HG03097 (cell line): ENCODE measurements at regions not wholly inside any gene's neighbourhood (a gene's known extent, or its start where the extent isn't known, plus 50 kb on each side); places are given as distances from the start of the nearest gene placed in this dataset.
"Not testable (repeated sequence)": the region's sequence is repeated elsewhere in the genome, so short reads cannot be mapped to it uniquely, and the experiment has no call there.

Experiments
- ATAC-seq: cut with Tn5 transposase; IDR thresholded peaks from one replicate; pipeline ENCODE4 v1.9.1; 2021; ENCODE audit not compliant: unreplicated experiment, low FRiP score

DNA sequence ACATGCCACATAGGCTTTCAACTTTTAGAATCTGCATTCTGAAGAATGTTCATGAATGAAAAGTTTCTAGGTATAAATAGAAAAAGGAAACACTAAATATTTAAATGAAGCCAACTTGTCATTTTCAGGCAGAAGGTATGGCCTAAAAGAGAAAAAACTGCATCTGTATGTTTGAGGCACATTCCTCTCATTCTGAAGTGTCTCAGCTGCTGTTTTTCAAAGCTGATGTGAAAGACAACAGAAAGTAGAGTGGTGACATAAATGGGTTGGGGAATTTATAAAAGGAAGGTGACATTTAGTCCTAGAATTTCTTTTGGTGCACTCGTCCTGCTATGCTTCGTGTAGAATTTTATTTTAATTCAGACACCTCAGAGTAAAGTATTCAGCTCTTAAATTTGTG lies 539.6 kb upstream of the SLITRK5 start:
- ATAC-seq = no peak

DNA sequence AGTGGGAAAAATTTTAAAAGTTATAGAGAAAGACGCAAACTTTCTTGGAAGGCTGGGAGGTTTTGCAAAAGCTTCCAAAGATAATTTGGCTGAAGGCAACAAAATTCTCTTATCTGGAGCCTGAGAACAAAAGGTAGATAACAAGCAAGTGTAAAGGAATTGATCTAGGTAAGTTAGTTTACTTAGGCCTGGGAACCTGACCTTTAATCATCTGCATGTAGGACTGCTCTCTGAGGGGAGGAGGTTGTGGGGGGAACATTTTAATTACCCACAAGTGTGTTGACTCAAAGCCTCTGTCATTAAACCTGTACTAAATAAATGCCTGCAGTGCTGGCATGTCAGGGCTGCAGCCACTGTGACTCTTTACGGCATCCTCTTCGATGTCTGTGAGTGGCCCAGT lies 532.3 kb upstream of the SLITRK5 start:
- ATAC-seq = no peak

- no peak for ATAC-seq
Observed at GRCh38 chr13:87147076-87147475, 524.1 kb upstream of the SLITRK5 start.

GRCh38 chr13:87153371-87153770 lies 517.8 kb upstream of the SLITRK5 start:
- no peak for ATAC-seq

DNA sequence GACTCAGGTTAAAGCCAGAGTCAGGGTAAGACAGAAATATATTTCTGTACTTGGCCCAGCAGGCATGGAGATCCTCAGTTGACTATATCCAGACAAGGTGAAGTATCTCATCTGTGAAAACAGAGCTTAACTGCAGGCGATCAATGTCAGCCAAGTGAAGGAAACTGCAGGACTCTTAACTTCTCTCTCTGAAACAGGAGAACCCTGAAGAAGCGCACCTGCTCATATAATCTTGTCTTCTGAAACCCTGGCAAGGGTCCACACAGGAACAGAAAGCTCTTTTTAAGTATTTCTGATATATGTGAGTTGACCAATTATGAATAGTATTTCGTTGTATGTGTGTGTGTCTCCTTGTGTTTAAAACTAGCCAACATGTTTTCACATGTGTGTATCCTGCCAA lies 504.8 kb upstream of the SLITRK5 start:
- ATAC-seq = no peak

DNA sequence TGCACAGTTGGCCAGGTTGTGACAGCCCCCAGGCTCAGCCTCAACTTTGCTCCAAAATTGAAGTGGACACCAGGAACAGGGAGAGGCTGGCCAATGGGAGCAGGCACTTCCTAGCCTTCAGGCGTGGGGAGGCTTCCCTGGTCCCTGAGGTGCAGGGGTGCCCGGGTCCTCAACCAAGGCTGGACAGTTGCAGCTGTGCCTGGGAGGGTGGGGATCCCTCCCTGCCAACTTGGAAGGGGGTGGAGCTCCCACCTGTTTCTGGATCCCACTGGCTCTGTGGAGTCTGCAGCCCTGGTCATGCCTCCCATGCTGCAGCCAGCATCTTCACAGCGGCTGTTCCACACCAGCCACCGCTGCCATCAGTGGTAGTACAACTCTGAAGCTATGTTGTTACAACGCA lies 502.8 kb upstream of the SLITRK5 start:
- ATAC-seq = no peak

DNA sequence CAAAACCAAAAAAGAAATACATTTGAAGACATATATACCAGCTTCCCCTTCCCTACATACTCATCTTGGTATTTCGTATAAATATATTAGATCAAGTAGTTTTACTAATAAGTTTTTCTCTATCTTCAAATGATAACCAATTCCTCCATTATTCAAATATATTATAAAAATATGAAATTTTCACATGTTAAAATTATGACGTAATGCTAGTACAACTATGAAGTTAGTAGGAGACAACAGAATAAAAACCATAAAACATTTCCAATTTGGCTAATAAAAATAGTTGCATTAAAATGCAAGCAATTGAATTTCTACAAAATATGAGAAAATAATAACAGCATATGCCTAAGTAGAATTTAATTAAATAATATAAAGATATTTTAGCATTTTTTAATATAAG lies 501.8 kb upstream of the SLITRK5 start:
- ATAC-seq = no peak

DNA sequence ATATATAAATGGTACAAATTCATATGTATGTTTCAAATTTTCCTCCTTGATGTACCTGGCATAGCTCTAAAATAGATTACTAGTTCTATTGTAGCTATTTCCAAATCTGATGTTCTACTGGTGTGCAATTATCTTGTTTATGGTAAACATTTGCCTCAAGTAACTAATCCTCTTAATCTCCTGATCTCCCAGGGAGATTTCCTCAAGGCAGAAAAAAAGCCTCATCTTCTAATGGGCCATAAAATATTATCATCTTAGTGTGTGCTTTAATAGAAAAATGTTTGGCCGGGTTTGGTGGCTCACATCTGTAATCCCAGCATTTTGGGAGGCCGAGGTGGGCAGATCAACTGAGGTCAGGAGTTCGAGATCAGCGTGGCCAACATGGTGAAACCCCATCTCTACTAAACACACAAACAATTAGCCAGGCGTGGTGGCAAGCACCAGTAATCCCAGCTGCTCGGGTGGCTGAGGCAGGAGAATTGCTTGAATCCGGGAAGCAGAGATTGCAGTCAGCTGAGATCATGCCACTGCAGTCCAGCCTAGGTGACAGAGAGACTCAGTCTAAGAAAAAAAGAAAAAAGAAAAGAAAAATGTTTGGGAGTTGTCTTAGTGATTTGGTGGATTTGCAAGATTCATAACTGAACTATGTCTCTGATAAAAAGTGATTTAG lies 498.9 kb upstream of the SLITRK5 start:
- no peak for ATAC-seq

GRCh38 chr13:87185138-87185537 lies 486.0 kb upstream of the SLITRK5 start:
- not testable (repeated sequence) for ATAC-seq

- ATAC-seq = not testable (repeated sequence)
Observed at GRCh38 chr13:87186647-87187046, 484.5 kb upstream of the SLITRK5 start.

GRCh38 chr13:87191485-87191884 lies 479.7 kb upstream of the SLITRK5 start:
- not testable (repeated sequence) for ATAC-seq

DNA sequence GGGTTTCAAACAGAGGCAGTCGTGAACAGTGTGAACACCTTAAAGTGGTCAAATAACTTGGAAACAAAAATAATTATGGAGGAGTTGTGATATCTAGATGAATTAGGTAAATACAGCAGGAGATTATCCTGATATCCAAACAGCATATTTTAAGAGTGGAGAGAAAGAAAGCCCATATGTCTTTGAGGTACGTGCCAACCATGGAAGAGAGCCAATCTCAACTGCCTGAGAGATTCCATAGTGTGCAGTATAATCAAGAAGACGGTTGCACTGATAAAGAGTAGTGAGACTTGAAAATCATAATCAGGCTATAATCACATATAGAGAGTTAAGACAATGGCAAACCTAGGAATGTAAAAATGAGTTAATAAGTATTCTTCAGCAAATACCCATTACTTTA lies 472.8 kb upstream of the SLITRK5 start:
- no peak for ATAC-seq

DNA sequence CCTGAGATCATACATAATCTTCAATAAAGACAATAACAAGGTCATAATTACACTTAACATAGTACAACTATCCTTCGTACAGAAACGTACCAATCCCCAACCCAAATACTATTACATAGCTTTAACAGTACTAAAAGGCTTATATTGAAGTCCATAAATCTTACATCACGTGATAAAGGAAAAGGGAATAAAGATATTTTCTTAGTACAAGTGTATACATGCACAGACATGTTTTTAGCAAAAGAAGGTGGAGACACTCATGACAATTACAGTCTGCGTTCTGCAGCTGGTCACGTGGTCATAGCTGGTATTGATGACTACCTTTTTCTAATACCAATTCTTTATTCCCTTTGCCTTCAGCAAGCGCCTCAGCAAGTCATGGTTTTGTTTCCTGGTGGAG lies 464.5 kb upstream of the SLITRK5 start:
- no peak for ATAC-seq

DNA sequence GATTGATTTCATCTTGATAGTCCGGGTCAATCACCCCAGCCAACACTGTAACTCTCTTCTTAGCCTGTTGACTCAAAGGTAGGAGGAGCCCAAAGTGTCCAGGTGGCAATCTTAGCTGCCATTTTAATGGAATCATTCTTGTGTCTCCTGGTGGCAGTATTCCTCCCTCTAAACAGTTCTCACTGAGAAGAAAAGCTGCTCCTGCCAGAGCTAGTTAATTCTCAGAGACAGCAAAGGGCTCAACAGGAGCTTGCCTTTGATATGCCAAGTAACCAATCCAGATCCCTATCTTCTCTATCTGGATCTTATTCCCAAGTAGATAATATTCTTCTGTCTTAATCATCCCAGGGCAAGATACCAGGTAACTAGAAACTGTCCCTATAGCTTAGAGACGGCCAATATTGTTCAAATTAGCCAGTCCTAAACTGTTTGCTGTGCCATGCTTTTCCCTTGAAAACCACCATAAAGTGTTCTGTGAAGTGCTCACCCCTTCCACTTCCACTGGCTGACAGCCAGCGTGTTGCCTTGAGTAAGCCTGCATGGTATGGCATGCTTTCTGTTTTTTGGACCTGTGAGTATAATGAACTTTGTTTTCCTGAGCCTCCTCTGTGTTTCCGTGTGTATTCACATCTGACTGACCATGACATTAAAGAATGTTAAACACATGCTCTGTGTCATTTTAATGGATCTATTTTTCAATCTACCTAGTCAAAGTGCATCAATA lies 463.7 kb upstream of the SLITRK5 start:
- ATAC-seq = no peak

GRCh38 chr13:87208636-87209035 lies 462.5 kb upstream of the SLITRK5 start:
- no peak for ATAC-seq

GRCh38 chr13:87234981-87235380 lies 436.2 kb upstream of the SLITRK5 start:
- no peak for ATAC-seq

GRCh38 chr13:87235621-87236020 lies 435.6 kb upstream of the SLITRK5 start:
- no peak for ATAC-seq

DNA sequence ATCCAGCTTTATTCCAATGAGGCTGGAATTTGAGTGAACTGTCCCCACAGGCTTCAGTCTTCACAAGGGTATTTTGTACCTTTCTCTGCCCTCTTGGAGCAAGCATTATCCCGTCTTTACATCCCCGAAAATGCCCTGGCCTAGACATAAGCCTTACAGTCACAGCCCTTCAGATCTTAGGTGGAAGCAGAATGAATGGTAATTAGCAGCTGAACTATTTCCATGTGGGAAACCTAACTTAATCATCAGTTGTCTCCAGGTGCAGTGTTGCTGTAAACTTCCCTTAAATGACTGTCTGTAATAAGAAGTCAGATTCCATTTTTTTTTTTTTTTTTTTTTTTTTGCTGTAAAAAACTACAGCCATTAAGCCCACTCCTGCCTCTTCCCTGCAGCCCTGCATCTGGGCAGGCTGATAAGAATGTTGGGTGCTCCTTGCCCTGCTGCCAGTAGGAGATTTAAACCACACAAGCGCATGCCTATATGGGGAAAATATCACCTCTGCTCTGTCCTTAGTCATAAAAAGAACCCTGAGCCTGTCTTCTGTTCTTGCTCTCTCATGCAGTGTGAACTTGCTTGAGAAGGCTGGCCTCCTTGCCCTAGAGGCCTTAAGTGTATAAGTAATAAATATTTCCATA lies 426.8 kb upstream of the SLITRK5 start:
- ATAC-seq = no peak

- ATAC-seq = not testable (repeated sequence)
Observed at GRCh38 chr13:87249847-87250246, 421.3 kb upstream of the SLITRK5 start.

DNA sequence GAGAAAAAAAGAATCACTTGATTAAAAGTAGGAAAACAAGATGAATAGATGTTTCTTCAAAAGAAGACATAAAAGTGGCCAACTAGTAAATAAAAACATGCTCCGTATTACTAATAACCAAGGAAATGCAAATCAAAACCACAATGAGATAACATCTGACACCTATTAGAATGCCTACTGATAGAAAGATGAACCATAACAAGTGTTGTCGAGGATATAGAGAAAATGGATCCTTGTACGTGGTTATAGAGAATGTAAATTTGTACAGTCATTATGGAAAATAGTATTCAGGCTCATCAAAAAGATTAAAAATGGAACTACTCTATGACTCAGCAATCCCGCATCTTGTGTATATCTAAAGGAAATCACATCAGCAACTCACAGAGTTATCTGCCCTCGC lies 415.8 kb upstream of the SLITRK5 start:
- no peak for ATAC-seq

DNA sequence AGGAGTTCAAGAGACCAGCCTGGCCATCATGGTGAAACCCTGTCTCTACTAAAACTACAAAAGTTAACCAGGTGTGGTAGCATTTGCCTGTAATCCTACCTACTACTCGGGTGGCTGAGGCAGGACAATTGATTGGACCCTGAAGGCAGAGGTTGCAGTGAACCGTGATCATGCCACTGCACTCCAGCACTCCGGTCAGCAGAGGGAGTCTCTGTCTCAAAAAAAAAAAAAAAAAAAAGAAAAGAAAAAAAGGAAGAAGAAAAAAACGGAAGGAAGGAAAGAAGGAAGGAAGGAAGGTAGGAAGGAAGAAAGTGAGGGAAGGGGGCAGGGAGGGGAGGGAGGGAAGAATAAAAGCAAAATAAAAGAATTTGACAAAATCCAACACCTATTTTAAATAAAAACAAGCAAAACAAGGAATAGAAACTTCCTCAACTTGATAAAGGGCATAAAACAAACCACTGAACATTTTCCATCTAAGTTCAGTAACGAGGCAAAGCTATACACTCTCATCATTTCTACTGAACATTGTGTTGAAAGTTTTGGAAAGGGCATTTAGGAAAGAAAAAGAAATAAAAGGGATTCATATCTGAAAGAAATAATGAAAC lies 411.6 kb upstream of the SLITRK5 start:
- ATAC-seq = no peak
